ENCODE measurements at regions not wholly inside any gene's neighbourhood (a gene's known extent, or its start where the extent isn't known, plus 50 kb on each side); places are given as distances from the start of the nearest gene placed in this dataset.
"Not testable (repeated sequence)": the region's sequence is repeated elsewhere in the genome, so short reads cannot be mapped to it uniquely, and the experiment has no call there.

DNA sequence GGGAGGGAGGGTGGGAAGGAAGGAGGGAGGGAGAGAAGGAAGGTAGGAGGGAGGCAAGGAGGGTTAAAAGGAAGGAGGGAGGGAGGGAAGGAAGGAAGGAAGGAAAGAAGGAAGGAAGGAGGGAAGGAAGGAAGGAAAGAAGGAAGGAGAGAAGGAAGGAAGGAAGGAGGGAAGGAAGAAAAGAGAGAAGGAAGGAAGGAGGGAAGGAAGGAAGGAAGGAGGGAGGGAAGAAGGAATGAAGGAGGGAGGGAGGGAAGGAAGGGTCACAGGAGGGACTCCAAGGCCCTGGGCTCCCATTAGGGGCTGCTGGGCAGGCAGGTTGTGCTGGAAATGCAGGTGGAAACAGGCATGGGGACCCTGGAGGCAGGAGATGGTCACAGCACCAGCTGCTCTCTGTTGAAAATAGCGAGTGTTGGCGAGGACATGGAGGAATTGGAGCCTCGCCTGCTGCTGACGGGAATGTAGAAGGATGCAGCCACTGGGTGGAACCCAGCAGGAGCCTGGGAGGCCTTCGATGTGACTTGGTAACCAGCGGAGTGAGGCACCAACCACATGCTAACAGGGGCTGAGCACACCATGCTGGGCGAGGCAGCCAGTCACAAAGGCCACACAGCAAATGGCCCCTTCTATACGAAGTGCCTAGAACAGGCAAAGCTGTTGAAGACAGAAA is 217.3 kb upstream of the SGCG start:
- TF ChIP-seq, protein P1, sequence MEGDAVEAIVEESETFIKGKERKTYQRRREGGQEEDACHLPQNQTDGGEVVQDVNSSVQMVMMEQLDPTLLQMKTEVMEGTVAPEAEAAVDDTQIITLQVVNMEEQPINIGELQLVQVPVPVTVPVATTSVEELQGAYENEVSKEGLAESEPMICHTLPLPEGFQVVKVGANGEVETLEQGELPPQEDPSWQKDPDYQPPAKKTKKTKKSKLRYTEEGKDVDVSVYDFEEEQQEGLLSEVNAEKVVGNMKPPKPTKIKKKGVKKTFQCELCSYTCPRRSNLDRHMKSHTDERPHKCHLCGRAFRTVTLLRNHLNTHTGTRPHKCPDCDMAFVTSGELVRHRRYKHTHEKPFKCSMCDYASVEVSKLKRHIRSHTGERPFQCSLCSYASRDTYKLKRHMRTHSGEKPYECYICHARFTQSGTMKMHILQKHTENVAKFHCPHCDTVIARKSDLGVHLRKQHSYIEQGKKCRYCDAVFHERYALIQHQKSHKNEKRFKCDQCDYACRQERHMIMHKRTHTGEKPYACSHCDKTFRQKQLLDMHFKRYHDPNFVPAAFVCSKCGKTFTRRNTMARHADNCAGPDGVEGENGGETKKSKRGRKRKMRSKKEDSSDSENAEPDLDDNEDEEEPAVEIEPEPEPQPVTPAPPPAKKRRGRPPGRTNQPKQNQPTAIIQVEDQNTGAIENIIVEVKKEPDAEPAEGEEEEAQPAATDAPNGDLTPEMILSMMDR (IDR thresholded peaks at IDR 0.05), result not testable (repeated sequence)
- TF ChIP-seq POLR2A (IDR thresholded peaks at IDR 0.05), result not testable (repeated sequence)
